A673 (cell line): ENCODE measurements at regions not wholly inside any gene's neighbourhood (a gene's known extent, or its start where the extent isn't known, plus 50 kb on each side); places are given as distances from the start of the nearest gene placed in this dataset.

Experiments used
- EZH2 ChIP-seq: fragments of 200-600 bp; sonication (generic); IDR thresholded peaks from 2 replicates; pipeline ENCODE4 v1.6.1; 2017; ENCODE audit warnings: borderline replicate concordance, low read depth, mild to moderate bottlenecking, mixed read lengths, antibody characterized with exemption, low read length; ENCODE audit not compliant: poor library complexity, severe bottlenecking
- TF ChIP-seq, protein P1 (sequence below): fragments of 300-800, 200-600 bp; sonication (generic); conservative IDR thresholded peaks from 2 replicates; pipeline ENCODE4 v1.5.1; 2017; ENCODE audit warnings: low read depth, mild to moderate bottlenecking, antibody characterized with exemption, low read length, moderate library complexity, mixed read lengths

DNA sequence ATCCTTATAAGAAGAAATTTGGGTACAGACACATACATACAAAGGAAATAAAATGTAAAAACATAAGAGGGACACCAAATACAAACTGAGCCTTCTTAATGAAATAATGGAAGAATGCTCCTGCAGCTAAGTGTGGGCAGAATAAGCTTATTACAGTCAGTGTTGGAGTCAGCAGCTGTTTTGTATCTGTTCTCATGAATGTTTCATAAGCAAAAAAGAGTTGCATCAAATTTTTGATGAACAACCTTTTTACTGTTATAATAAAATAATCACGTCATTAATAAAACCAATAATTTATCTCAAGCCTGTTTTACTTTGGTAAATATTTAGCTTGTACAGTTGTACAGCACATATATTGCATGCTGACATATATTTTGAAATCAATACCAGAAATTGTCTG lies 545.6 kb downstream of the LRRC70 start:
- TF ChIP-seq, protein P1, sequence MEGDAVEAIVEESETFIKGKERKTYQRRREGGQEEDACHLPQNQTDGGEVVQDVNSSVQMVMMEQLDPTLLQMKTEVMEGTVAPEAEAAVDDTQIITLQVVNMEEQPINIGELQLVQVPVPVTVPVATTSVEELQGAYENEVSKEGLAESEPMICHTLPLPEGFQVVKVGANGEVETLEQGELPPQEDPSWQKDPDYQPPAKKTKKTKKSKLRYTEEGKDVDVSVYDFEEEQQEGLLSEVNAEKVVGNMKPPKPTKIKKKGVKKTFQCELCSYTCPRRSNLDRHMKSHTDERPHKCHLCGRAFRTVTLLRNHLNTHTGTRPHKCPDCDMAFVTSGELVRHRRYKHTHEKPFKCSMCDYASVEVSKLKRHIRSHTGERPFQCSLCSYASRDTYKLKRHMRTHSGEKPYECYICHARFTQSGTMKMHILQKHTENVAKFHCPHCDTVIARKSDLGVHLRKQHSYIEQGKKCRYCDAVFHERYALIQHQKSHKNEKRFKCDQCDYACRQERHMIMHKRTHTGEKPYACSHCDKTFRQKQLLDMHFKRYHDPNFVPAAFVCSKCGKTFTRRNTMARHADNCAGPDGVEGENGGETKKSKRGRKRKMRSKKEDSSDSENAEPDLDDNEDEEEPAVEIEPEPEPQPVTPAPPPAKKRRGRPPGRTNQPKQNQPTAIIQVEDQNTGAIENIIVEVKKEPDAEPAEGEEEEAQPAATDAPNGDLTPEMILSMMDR = no peak
- no peak for TF ChIP-seq EZH2
